Transverse colon (tissue), 4 donors: ENCODE measurements at regions not wholly inside any gene's neighbourhood (a gene's known extent, or its start where the extent isn't known, plus 50 kb on each side); places are given as distances from the start of the nearest gene placed in this dataset.

Source experiments
- DNase-seq: peaks from one replicate; pipeline ENCODE4 v3.0.0-alpha.2; 2019
- H3K27ac ChIP-seq, 4 donors: fragments of 200-600 bp; sonication (generic); 2 replicates each; pipeline ENCODE4 v1.5.1; 2016 to 2018; ENCODE audit warnings: inconsistent platforms in 4 of 4
- H3K27me3 ChIP-seq: fragments of 200-600 bp; sonication (generic); 2 replicates; pipeline ENCODE4 v1.5.1; 2017; ENCODE audit warnings: inconsistent platforms
- H3K36me3 ChIP-seq, 4 donors: fragments of 200-600 bp; sonication (generic); 2 replicates each; pipeline ENCODE4 v1.5.1; 2017 to 2019; ENCODE audit warnings: inconsistent platforms in 4 of 4
- H3K4me1 ChIP-seq, 4 donors: fragments of 200-600 bp; sonication (generic); 2 replicates each; pipeline ENCODE4 v1.5.1; 2017 to 2020; ENCODE audit warnings: inconsistent platforms in 4 of 4
- H3K4me3 ChIP-seq, 4 donors: fragments of 200-600 bp; sonication (generic); 1 replicate in 1 of 4; 2 replicates in 3 of 4; pipeline versions ENCODE4 v1.5.1 to v1.6.1; 2017 to 2019; ENCODE audit warnings: inconsistent platforms in 4 of 4
- H3K9me3 ChIP-seq, 2 donors: fragments of 200-600 bp; sonication (generic); 2 replicates each; pipeline ENCODE4 v1.5.1; 2017 to 2019; ENCODE audit warnings: inconsistent platforms in 2 of 2
- EP300 ChIP-seq: sonication (generic); formaldehyde crosslinking; IDR thresholded peaks from one replicate; pipeline ENCODE4 v1.6.1; 2017; ENCODE audit warnings: antibody characterized with exemption, low read depth
- POLR2A ChIP-seq: fragments of 450-650 bp; IDR thresholded peaks from one replicate; pipeline ENCODE4 v1.6.1; 2016; ENCODE audit warnings: antibody characterized with exemption, mild to moderate bottlenecking, moderate library complexity
- POLR2AphosphoS5 ChIP-seq, 3 donors: sonication (generic); formaldehyde crosslinking; IDR thresholded peaks; one replicate each; pipeline ENCODE4 v1.6.1; 2016; ENCODE audit warnings: antibody characterized with exemption in 3 of 3
- WGBS, 2 donors: methylation state at CpG; one replicate each; pipeline ENCODE4 v1.1.5; 2018; ENCODE audit warnings: low coverage in 1 of 2; 5-methylcytosine and 5-hydroxymethylcytosine counted together
- in situ Hi-C, 4 donors: fragments of 200-750 bp; cut with MboI; loops; one replicate each; pipeline versions ENCODE4 v1.15.0 to v1.15.1; 2017; ENCODE audit warnings: low sequenced_read_pairs in 3 of 4, low pct_ligation_motif_present in 1 of 4, low pct_unique_long_range_greater_than_20kb in 1 of 4
- intact Hi-C: fragments of 100-400 bp; cut with DNase I; formaldehyde crosslinking; loops from one replicate; pipeline ENCODE4 v1.15.1; 2023; ENCODE audit warnings: low total_unique reads
- TF ChIP-seq, protein P1 (sequence below), 5 experiments: fragments of 200-600 bp in 3 of 5; fragments of 450-650 bp in 2 of 5; sonication (generic) in 3 of 5; IDR thresholded peaks; 1 replicate in 2 of 5; 2 replicates in 3 of 5; pipeline ENCODE4 v1.5.1; 2016 to 2017; ENCODE audit warnings: antibody characterized with exemption in 5 of 5, inconsistent platforms in 3 of 5, mild to moderate bottlenecking in 2 of 5, moderate library complexity in 1 of 5

DNA sequence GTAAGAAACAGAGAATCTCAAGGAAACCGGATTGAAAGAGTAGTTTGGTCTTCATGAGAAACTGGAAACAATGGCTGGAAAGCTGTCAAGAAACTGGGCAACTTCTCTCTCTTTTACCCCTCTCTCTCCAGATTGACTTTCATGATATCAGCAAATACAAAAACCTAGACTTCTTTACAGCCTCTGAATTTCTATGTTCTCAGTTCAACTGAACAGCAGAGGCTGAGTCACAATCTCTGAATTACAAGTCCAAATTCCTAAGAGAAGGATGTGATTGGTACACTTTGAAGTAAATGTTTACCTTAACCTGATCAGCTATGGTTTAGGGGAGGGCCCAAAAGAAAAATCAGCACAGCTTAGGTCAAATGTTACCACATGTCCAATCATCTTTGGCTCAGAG is 974.9 kb downstream of the RPA4 start:
- TF ChIP-seq, protein P1, sequence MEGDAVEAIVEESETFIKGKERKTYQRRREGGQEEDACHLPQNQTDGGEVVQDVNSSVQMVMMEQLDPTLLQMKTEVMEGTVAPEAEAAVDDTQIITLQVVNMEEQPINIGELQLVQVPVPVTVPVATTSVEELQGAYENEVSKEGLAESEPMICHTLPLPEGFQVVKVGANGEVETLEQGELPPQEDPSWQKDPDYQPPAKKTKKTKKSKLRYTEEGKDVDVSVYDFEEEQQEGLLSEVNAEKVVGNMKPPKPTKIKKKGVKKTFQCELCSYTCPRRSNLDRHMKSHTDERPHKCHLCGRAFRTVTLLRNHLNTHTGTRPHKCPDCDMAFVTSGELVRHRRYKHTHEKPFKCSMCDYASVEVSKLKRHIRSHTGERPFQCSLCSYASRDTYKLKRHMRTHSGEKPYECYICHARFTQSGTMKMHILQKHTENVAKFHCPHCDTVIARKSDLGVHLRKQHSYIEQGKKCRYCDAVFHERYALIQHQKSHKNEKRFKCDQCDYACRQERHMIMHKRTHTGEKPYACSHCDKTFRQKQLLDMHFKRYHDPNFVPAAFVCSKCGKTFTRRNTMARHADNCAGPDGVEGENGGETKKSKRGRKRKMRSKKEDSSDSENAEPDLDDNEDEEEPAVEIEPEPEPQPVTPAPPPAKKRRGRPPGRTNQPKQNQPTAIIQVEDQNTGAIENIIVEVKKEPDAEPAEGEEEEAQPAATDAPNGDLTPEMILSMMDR (IDR thresholded peaks at IDR 0.05), result no peak
- 59% methylated on average over 1 of the region's 1 CpG; no CpG with 5 or more reads in 1 of the 2 donors for WGBS, 2 donors
- Histone ChIP-seq H3K4me1 (peaks cover 0 to 7% (median 0%) of the 10 kb centered on the region in 4 donors), H3K36me3 (no peaks in the 10 kb centered on the region), H3K27me3 (no peaks in the 10 kb centered on the region), H3K4me3 (no peak overlapping the region), H3K9me3 (no peaks in the 10 kb centered on the region), H3K27ac (no peak overlapping the region)
- intact Hi-C loops (no loop called here), in situ Hi-C loops (no loop called here)
- DNase-seq, result no peak

DNA sequence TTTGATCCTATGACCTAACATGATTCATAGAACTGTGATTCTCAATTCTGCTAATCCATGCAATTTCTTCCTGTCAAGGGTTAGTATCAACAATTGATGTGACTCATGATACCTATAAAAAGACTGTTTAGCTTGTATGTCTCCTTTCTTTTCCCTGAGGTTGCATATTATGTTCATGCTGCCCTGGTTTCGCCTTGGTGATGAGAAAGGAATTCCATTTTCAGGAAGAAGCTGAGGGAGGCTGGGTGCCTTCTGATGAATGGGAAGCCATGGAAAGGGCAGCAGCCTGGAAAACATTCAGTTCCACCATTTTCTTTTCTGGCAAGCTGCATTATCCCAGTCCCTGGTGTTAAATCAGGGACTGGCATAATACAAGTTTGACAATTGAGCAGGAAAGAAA is 976.5 kb downstream of the RPA4 start:
- Histone ChIP-seq H3K9me3 (no peaks in the 10 kb centered on the region), H3K27ac (no peak overlapping the region), H3K4me1 (no peaks in the 10 kb centered on the region), H3K4me3 (no peak overlapping the region), H3K27me3 (no peaks in the 10 kb centered on the region), H3K36me3 (no peaks in the 10 kb centered on the region)
- intact Hi-C loops, result no loop called here
- WGBS, 2 donors, result 82% methylated on average over 1 of the region's 1 CpG; no CpG with 5 or more reads in 1 of the 2 donors
- DNase-seq, result no peak
- in situ Hi-C loops, result no loop called here
- TF ChIP-seq POLR2AphosphoS5 (IDR thresholded peaks at IDR 0.05), result no peak
- TF ChIP-seq POLR2A, result no peak
- TF ChIP-seq, protein P1 (IDR thresholded peaks at IDR 0.05), result no peak
- TF ChIP-seq EP300, result no peak

DNA sequence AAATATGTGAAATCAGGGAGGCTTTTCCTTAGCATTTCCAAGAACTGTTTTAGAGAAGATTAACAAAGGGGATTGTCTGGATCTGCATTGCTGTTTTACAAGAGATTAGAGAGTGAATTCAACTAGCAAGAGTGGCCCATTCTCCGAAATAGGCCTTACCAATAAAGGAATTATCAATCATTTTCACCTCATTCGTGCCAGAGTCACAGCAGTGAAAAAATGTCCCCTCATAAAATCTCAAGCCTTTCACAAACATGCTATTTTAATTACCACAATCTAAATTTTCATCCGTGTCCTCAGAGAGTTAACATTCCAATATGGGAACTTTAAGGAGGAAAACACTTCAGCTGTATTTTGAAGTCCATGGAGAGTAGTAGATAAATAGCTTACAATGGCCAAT is 979.6 kb downstream of the RPA4 start:
- DNase-seq, result no peak
- H3K36me3 ChIP-seq, result no peaks in the 10 kb centered on the region
- H3K27ac ChIP-seq, result no peak overlapping the region
- H3K4me1 ChIP-seq, result no peaks in the 10 kb centered on the region
- intact Hi-C loops, result no loop called here
- WGBS, 2 donors, result 50 to 66% methylated on average over 2 to 3 of the region's 3 CpGs
- H3K9me3 ChIP-seq, result no peaks in the 10 kb centered on the region
- TF ChIP-seq, protein P1 (IDR thresholded peaks at IDR 0.05), result no peak
- TF ChIP-seq POLR2A (no peak), EP300 (no peak), POLR2AphosphoS5 (IDR thresholded peaks at IDR 0.05) (no peak)
- in situ Hi-C loops, result no loop called here
- H3K27me3 ChIP-seq, result no peaks in the 10 kb centered on the region
- H3K4me3 ChIP-seq, result no peak overlapping the region

DNA sequence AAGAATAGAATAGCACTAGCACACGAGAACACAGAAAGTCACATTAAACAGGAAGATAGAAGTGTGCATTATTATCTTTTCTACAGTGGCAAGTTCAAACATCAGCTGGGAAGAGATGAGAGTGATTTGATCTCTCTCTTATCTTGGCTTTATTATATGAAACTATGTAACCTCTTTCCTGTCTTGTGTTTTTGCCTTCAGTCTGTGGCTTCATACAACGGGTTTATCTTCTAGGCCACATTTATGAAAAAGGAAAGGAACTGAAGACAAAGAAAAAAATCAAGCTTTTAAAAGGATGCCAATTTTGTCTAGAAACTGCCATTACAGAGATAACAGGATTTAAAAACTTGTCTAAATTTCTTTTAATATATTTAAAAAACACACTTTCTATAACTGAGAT is 983.6 kb downstream of the RPA4 start:
- TF ChIP-seq POLR2AphosphoS5 (IDR thresholded peaks at IDR 0.05) (no peak), POLR2A (no peak), EP300 (no peak)
- TF ChIP-seq, protein P1 (IDR thresholded peaks at IDR 0.05), result no peak
- no peak for DNase-seq
- H3K9me3 ChIP-seq, result no peaks in the 10 kb centered on the region
- 54 to 60% methylated on average over 2 of the region's 2 CpGs for WGBS, 2 donors
- in situ Hi-C loops (no loop called here), intact Hi-C loops (no loop called here)
- no peaks in the 10 kb centered on the region for H3K36me3 ChIP-seq
- H3K4me1 ChIP-seq, result no peaks in the 10 kb centered on the region
- no peak overlapping the region for H3K27ac ChIP-seq
- no peaks in the 10 kb centered on the region for H3K27me3 ChIP-seq
- H3K4me3 ChIP-seq, result no peak overlapping the region
